ENCODE measurements at regions not wholly inside any gene's neighbourhood (a gene's known extent, or its start where the extent isn't known, plus 50 kb on each side); places are given as distances from the start of the nearest gene placed in this dataset.

DNA sequence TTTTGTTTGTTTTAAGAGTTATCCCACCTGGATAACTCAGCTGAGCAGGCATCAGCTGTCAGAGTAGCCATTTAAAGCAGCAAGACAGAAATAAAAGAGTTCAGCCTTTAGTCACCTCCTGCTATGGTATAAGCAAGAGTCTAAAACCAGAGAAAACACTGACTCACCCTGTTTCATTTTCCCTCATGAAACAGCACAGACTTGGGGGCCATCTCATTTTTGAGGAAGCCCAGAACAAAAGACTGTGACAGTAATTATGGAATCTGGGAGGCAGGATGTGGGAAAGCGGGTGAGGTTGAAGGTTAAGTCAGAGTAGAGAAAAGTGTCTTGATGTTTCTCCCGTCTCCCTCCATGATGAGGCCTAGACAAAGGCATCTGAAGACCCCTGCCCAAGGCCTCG, 90.2 kb upstream of the FAM174A start:
- H2BK5ac ChIP-seq (ENCODE audit: low read length), result no peak overlapping the region
- H3K36me3 ChIP-seq (replicated peaks in 1 of 2; ENCODE audit: control insufficient read depth in 2 of 2, insufficient read depth in 2 of 2, low read length in 2 of 2), result no peaks in the 10 kb centered on the region
- no peak overlapping the region for H3K14ac ChIP-seq (ENCODE audit: low read length)
- no peaks in the 10 kb centered on the region for H3K27me3 ChIP-seq (ENCODE audit: control insufficient read depth in 3 of 3, insufficient read depth in 3 of 3, low read depth in 1 of 3, low read length in 3 of 3)
- DNase-seq (ENCODE audit: low spot score), result no peak
- no peak overlapping the region for H4K8ac ChIP-seq (ENCODE audit: low read depth, low read length)
- no peaks in the 10 kb centered on the region for H3K4me1 ChIP-seq (ENCODE audit: control insufficient read depth in 2 of 2, insufficient read depth in 1 of 2, low read depth in 1 of 2, low read length in 2 of 2)
- H2BK15ac ChIP-seq (ENCODE audit: low read length), result no peak overlapping the region
- no peak overlapping the region for H3K4me2 ChIP-seq (ENCODE audit: insufficient read depth, low read length, poor library complexity, severe bottlenecking)
- H3K79me1 ChIP-seq (ENCODE audit: low read depth, low read length), result no peaks in the 10 kb centered on the region
- no peak overlapping the region for H2AK5ac ChIP-seq (ENCODE audit: low read depth, low read length)
- H3K4me3 ChIP-seq (ENCODE audit: low read length in 2 of 2), result no peak overlapping the region
- H2BK12ac ChIP-seq (ENCODE audit: low read length), result no peak overlapping the region
- no peak overlapping the region for H3K23ac ChIP-seq (ENCODE audit: low read depth, low read length, poor library complexity)
- no peak overlapping the region for H3K27ac ChIP-seq (replicated peaks; ENCODE audit: low read length)
- WGBS, 2 donors (ENCODE audit: extremely low coverage in 2 of 2, insufficient read length in 2 of 2, insufficient replicate concordance in 1 of 2), result no CpG with 5 or more reads among the region's 3 CpGs
- H4K91ac ChIP-seq (ENCODE audit: low read depth, low read length, poor library complexity), result no peak overlapping the region
- H3K4ac ChIP-seq (ENCODE audit: low read length), result no peak overlapping the region
- peak overlapping the region; percentile 25 for H2AFZ ChIP-seq (ENCODE audit: low read length)
- no peak overlapping the region for H2BK120ac ChIP-seq (ENCODE audit: low read depth, low read length)
- H3K18ac ChIP-seq (ENCODE audit: low read length), result no peak overlapping the region
- H3K9me3 ChIP-seq (replicated peaks in 1 of 2; ENCODE audit: control insufficient read depth in 2 of 2, insufficient read depth in 1 of 2, low read depth in 1 of 2, low read length in 2 of 2), result no peaks in the 10 kb centered on the region
- H3K9ac ChIP-seq (ENCODE audit: low read depth, low read length, poor library complexity), result no peak overlapping the region

DNA sequence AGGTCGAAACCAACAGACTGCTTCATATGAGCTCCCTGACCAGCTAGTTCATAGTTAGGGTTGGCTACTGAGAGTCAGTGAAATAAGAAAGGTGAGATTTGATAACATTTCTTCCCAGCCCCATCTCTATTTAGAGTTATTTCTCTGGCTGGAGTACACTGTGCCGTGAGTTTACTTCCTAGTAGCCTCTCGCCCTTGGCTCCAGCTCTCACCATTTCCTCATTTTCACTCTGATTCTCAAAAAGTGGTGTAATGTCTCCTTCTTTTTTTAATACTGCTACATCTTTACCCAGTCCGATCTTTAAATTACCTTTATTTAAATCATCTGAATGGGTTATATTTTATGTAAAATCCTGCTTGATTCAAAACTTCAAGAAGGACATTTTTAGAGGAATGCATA, 100.4 kb upstream of the FAM174A start:
- H3K79me1 ChIP-seq (ENCODE audit: low read depth, low read length), result no peaks in the 10 kb centered on the region
- no peaks in the 10 kb centered on the region for H3K9me3 ChIP-seq (replicated peaks in 1 of 2; ENCODE audit: control insufficient read depth in 2 of 2, insufficient read depth in 1 of 2, low read depth in 1 of 2, low read length in 2 of 2)
- no peaks in the 10 kb centered on the region for H3K27me3 ChIP-seq (ENCODE audit: control insufficient read depth in 3 of 3, insufficient read depth in 3 of 3, low read depth in 1 of 3, low read length in 3 of 3)
- no peak overlapping the region for H3K4ac ChIP-seq (ENCODE audit: low read length)
- no peak overlapping the region for H2AK5ac ChIP-seq (ENCODE audit: low read depth, low read length)
- no peak overlapping the region for H2BK120ac ChIP-seq (ENCODE audit: low read depth, low read length)
- no peak overlapping the region for H3K4me3 ChIP-seq (ENCODE audit: low read length in 2 of 2)
- WGBS, 2 donors (ENCODE audit: extremely low coverage in 2 of 2, insufficient read length in 2 of 2, insufficient replicate concordance in 1 of 2), result no CpG with 5 or more reads among the region's 4 CpGs
- DNase-seq (ENCODE audit: low spot score), result no peak
- no peak overlapping the region for H3K9ac ChIP-seq (ENCODE audit: low read depth, low read length, poor library complexity)
- no peak overlapping the region for H4K91ac ChIP-seq (ENCODE audit: low read depth, low read length, poor library complexity)
- H3K4me1 ChIP-seq (ENCODE audit: control insufficient read depth in 2 of 2, insufficient read depth in 1 of 2, low read depth in 1 of 2, low read length in 2 of 2), result no peaks in the 10 kb centered on the region
- no peaks in the 10 kb centered on the region for H3K36me3 ChIP-seq (replicated peaks in 1 of 2; ENCODE audit: control insufficient read depth in 2 of 2, insufficient read depth in 2 of 2, low read length in 2 of 2)
- no peak overlapping the region for H2BK5ac ChIP-seq (ENCODE audit: low read length)
- no peak overlapping the region for H2BK15ac ChIP-seq (ENCODE audit: low read length)
- no peak overlapping the region for H3K18ac ChIP-seq (ENCODE audit: low read length)
- H2BK12ac ChIP-seq (ENCODE audit: low read length), result no peak overlapping the region
- no peak overlapping the region for H2AFZ ChIP-seq (ENCODE audit: low read length)
- H4K8ac ChIP-seq (ENCODE audit: low read depth, low read length), result no peak overlapping the region
- H3K14ac ChIP-seq (ENCODE audit: low read length), result no peak overlapping the region
- no peak overlapping the region for H3K27ac ChIP-seq (replicated peaks; ENCODE audit: low read length)
- H3K23ac ChIP-seq (ENCODE audit: low read depth, low read length, poor library complexity), result no peak overlapping the region
- no peak overlapping the region for H3K4me2 ChIP-seq (ENCODE audit: insufficient read depth, low read length, poor library complexity, severe bottlenecking)

DNA sequence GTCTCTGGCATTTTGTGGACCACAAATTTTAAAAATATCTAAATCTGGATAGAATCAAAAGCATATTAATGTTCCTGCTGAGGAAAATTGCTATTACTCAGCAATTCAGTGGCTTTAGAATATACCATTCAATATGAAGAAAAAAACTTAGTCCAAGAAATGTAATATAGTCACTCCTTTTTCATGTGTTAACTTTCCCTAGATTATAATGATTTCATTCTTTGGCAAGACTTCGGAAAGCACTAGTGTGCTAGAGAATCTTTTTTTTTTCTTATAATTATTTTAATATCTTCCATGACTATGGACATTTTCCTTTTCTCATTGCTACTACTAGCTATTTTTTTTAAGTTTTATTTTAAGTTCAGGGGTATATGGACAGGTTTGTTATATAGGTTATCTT, 102.4 kb upstream of the FAM174A start:
- no peaks in the 10 kb centered on the region for H3K27me3 ChIP-seq (ENCODE audit: control insufficient read depth in 3 of 3, insufficient read depth in 3 of 3, low read depth in 1 of 3, low read length in 3 of 3)
- no peak overlapping the region for H3K4me2 ChIP-seq (ENCODE audit: insufficient read depth, low read length, poor library complexity, severe bottlenecking)
- no peak overlapping the region for H2BK5ac ChIP-seq (ENCODE audit: low read length)
- no peak overlapping the region for H2BK15ac ChIP-seq (ENCODE audit: low read length)
- H3K4ac ChIP-seq (ENCODE audit: low read length), result no peak overlapping the region
- no peaks in the 10 kb centered on the region for H3K4me1 ChIP-seq (ENCODE audit: control insufficient read depth in 2 of 2, insufficient read depth in 1 of 2, low read depth in 1 of 2, low read length in 2 of 2)
- H3K36me3 ChIP-seq (replicated peaks in 1 of 2; ENCODE audit: control insufficient read depth in 2 of 2, insufficient read depth in 2 of 2, low read length in 2 of 2), result no peaks in the 10 kb centered on the region
- H2BK12ac ChIP-seq (ENCODE audit: low read length), result no peak overlapping the region
- no CpG with 5 or more reads among the region's 1 CpG for WGBS, 2 donors (ENCODE audit: extremely low coverage in 2 of 2, insufficient read length in 2 of 2, insufficient replicate concordance in 1 of 2)
- DNase-seq (ENCODE audit: low spot score), result no peak
- no peak overlapping the region for H2AK5ac ChIP-seq (ENCODE audit: low read depth, low read length)
- no peak overlapping the region for H3K23ac ChIP-seq (ENCODE audit: low read depth, low read length, poor library complexity)
- no peak overlapping the region for H3K14ac ChIP-seq (ENCODE audit: low read length)
- H3K18ac ChIP-seq (ENCODE audit: low read length), result no peak overlapping the region
- H2AFZ ChIP-seq (ENCODE audit: low read length), result no peak overlapping the region
- no peak overlapping the region for H4K8ac ChIP-seq (ENCODE audit: low read depth, low read length)
- H4K91ac ChIP-seq (ENCODE audit: low read depth, low read length, poor library complexity), result no peak overlapping the region
- H3K9ac ChIP-seq (ENCODE audit: low read depth, low read length, poor library complexity), result no peak overlapping the region
- no peak overlapping the region for H2BK120ac ChIP-seq (ENCODE audit: low read depth, low read length)
- H3K9me3 ChIP-seq (replicated peaks in 1 of 2; ENCODE audit: control insufficient read depth in 2 of 2, insufficient read depth in 1 of 2, low read depth in 1 of 2, low read length in 2 of 2), result no peaks in the 10 kb centered on the region
- no peaks in the 10 kb centered on the region for H3K79me1 ChIP-seq (ENCODE audit: low read depth, low read length)
- H3K27ac ChIP-seq (replicated peaks; ENCODE audit: low read length), result no peak overlapping the region
- H3K4me3 ChIP-seq (ENCODE audit: low read length in 2 of 2), result no peak overlapping the region

DNA sequence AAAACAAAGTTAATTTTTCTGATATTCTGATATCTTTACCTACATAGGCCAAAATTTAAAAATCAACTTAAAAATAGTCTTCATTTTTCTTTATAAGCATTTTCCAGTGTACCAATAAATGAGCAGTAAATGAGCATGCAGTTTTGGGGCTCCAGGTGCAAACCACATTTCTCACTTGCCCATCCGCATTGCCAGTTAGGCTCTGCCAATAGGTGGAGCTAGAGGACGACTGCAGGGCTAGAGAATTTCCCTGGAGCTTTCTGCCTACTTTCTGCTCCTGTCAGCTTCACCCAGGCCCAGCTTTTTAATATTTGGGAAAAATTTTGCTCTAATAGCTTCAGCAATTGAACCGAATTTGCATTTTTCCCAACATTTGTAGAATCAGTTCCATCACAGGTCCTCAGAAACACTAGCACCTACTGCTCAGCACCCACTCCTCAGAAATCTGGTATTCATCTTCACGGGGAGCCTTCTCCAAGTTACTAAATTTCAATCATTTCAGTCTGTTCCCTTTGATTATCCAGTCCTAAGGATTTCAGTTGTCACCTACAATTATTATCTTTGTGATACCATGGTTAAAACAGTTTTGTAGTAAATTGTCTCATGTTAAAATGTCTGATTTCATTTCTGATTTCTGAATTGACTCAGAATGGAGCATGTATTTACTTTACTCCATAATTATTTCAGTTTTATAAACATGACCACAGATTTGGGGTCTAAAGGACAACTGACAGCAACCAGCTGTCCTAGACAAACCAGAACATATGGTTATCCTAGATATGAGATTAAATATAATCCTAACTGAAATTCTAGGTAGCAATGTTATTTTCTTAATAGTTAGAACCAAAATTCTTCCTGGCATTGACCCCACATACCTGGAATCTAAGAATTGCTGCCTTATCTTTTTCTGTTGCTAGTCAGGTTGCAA, 104.6 kb upstream of the FAM174A start:
- Histone ChIP-seq H3K18ac (ENCODE audit: low read length) (no peak overlapping the region), H3K9me3 (replicated peaks in 1 of 2; ENCODE audit: control insufficient read depth in 2 of 2, insufficient read depth in 1 of 2, low read depth in 1 of 2, low read length in 2 of 2) (peaks cover under 1% of the 10 kb centered on the region in 2 donors), H3K79me1 (ENCODE audit: low read depth, low read length) (no peaks in the 10 kb centered on the region), H2AK5ac (ENCODE audit: low read depth, low read length) (no peak overlapping the region), H4K91ac (ENCODE audit: low read depth, low read length, poor library complexity) (no peak overlapping the region), H4K8ac (ENCODE audit: low read depth, low read length) (no peak overlapping the region), H3K14ac (ENCODE audit: low read length) (no peak overlapping the region), H3K23ac (ENCODE audit: low read depth, low read length, poor library complexity) (no peak overlapping the region), H3K9ac (ENCODE audit: low read depth, low read length, poor library complexity) (no peak overlapping the region), H3K4ac (ENCODE audit: low read length) (no peak overlapping the region), H2BK120ac (ENCODE audit: low read depth, low read length) (no peak overlapping the region), H2BK5ac (ENCODE audit: low read length) (no peak overlapping the region), H2BK12ac (ENCODE audit: low read length) (no peak overlapping the region), H3K27ac (replicated peaks; ENCODE audit: low read length) (no peak overlapping the region), H3K4me1 (ENCODE audit: control insufficient read depth in 2 of 2, insufficient read depth in 1 of 2, low read depth in 1 of 2, low read length in 2 of 2) (no peaks in the 10 kb centered on the region), H3K4me2 (ENCODE audit: insufficient read depth, low read length, poor library complexity, severe bottlenecking) (no peak overlapping the region), H2AFZ (ENCODE audit: low read length) (no peak overlapping the region), H2BK15ac (ENCODE audit: low read length) (no peak overlapping the region), H3K36me3 (replicated peaks in 1 of 2; ENCODE audit: control insufficient read depth in 2 of 2, insufficient read depth in 2 of 2, low read length in 2 of 2) (no peaks in the 10 kb centered on the region), H3K4me3 (ENCODE audit: low read length in 2 of 2) (no peak overlapping the region), H3K27me3 (ENCODE audit: control insufficient read depth in 3 of 3, insufficient read depth in 3 of 3, low read depth in 1 of 3, low read length in 3 of 3) (no peaks in the 10 kb centered on the region)
- DNase-seq (ENCODE audit: low spot score), result peak; percentile 38
- WGBS, 2 donors (ENCODE audit: extremely low coverage in 2 of 2, insufficient read length in 2 of 2, insufficient replicate concordance in 1 of 2), result no CpG with 5 or more reads among the region's 4 CpGs
